ENCODE measurements at regions not wholly inside any gene's neighbourhood (a gene's known extent, or its start where the extent isn't known, plus 50 kb on each side); places are given as distances from the start of the nearest gene placed in this dataset.
"Not testable (repeated sequence)": the region's sequence is repeated elsewhere in the genome, so short reads cannot be mapped to it uniquely, and the experiment has no call there.

DNA sequence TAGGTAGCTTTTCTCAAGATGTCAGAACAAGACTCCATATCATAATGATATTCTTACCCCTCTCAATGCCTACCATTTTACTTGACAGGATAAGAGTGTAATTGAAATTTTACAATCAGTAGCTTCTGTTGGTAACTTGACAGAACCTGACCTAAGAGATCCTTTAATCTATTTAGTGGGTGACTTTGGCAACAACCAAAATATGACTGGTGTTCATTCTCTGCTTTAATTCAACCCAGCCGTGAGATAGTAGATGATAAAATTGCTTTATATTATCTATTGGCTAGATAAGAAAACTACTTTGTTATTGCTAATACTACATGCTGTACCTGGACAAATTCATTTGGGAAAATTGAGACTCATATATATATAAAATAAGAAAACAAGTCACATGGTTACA is 770.2 kb upstream of the NXPH2 start:
- H3K4me3 ChIP-seq (ENCODE audit: low read length) = no peak overlapping the region
- no peaks in the 10 kb centered on the region for H3K36me3 ChIP-seq (ENCODE audit: control insufficient read depth, insufficient read depth, low read length, severe bottlenecking)
- H3K9me3 ChIP-seq (ENCODE audit: control insufficient read depth, low read length) = no peaks in the 10 kb centered on the region
- H3K27me3 ChIP-seq (replicated peaks; ENCODE audit: control insufficient read depth, insufficient read depth, low read length) = no peaks in the 10 kb centered on the region
- H3K9ac ChIP-seq (ENCODE audit: low read length) = no peak overlapping the region
- no peak for DNase-seq (ENCODE audit: low read depth)
- H3K4me1 ChIP-seq (ENCODE audit: control insufficient read depth, insufficient read depth, low read length) = no peaks in the 10 kb centered on the region

- Histone ChIP-seq H3K9ac (ENCODE audit: low read length) (no peak overlapping the region), H3K4me1 (ENCODE audit: control insufficient read depth, insufficient read depth, low read length) (no peaks in the 10 kb centered on the region), H3K36me3 (ENCODE audit: control insufficient read depth, insufficient read depth, low read length, severe bottlenecking) (no peaks in the 10 kb centered on the region), H3K9me3 (ENCODE audit: control insufficient read depth, low read length) (no peaks in the 10 kb centered on the region), H3K4me3 (ENCODE audit: low read length) (no peak overlapping the region), H3K27me3 (replicated peaks; ENCODE audit: control insufficient read depth, insufficient read depth, low read length) (no peaks in the 10 kb centered on the region)
- DNase-seq (ENCODE audit: low read depth) = no peak
Measured at GRCh38 chr2:139544186-139544851, 764.1 kb upstream of the NXPH2 start.

- H3K4me3 ChIP-seq (ENCODE audit: low read length); H3K4me1 ChIP-seq (ENCODE audit: control insufficient read depth, insufficient read depth, low read length); H3K9ac ChIP-seq (ENCODE audit: low read length): not testable (repeated sequence)
Measured at GRCh38 chr2:139538332-139539020, 758.3 kb upstream of the NXPH2 start.

GRCh38 chr2:139529080-139529479 is 748.9 kb upstream of the NXPH2 start:
- H3K4me3 ChIP-seq (ENCODE audit: low read length) = no peak overlapping the region
- no peaks in the 10 kb centered on the region for H3K9me3 ChIP-seq (ENCODE audit: control insufficient read depth, low read length)
- no peak overlapping the region for H3K9ac ChIP-seq (ENCODE audit: low read length)
- H3K27me3 ChIP-seq (replicated peaks; ENCODE audit: control insufficient read depth, insufficient read depth, low read length) = no peaks in the 10 kb centered on the region
- DNase-seq (ENCODE audit: low read depth) = no peak
- no peaks in the 10 kb centered on the region for H3K4me1 ChIP-seq (ENCODE audit: control insufficient read depth, insufficient read depth, low read length)
- no peaks in the 10 kb centered on the region for H3K36me3 ChIP-seq (ENCODE audit: control insufficient read depth, insufficient read depth, low read length, severe bottlenecking)

More at GRCh38 chr2:139538332-139539020, 758.3 kb upstream of the NXPH2 start:
- H3K27me3 ChIP-seq (replicated peaks; ENCODE audit: control insufficient read depth, insufficient read depth, low read length); DNase-seq (ENCODE audit: low read depth); H3K9me3 ChIP-seq (ENCODE audit: control insufficient read depth, low read length); H3K36me3 ChIP-seq (ENCODE audit: control insufficient read depth, insufficient read depth, low read length, severe bottlenecking): not testable (repeated sequence)

- no peak for DNase-seq (ENCODE audit: low read depth)
- Histone ChIP-seq H3K36me3 (ENCODE audit: control insufficient read depth, insufficient read depth, low read length, severe bottlenecking) (no peaks in the 10 kb centered on the region), H3K4me3 (ENCODE audit: low read length) (no peak overlapping the region), H3K27me3 (replicated peaks; ENCODE audit: control insufficient read depth, insufficient read depth, low read length) (no peaks in the 10 kb centered on the region), H3K9ac (ENCODE audit: low read length) (no peak overlapping the region), H3K4me1 (ENCODE audit: control insufficient read depth, insufficient read depth, low read length) (no peaks in the 10 kb centered on the region), H3K9me3 (ENCODE audit: control insufficient read depth, low read length) (no peaks in the 10 kb centered on the region)
Measured at GRCh38 chr2:139526781-139527180, 746.6 kb upstream of the NXPH2 start.

GRCh38 chr2:139518321-139518720 is 738.1 kb upstream of the NXPH2 start:
- no peaks in the 10 kb centered on the region for H3K27me3 ChIP-seq (replicated peaks; ENCODE audit: control insufficient read depth, insufficient read depth, low read length)
- no peaks in the 10 kb centered on the region for H3K36me3 ChIP-seq (ENCODE audit: control insufficient read depth, insufficient read depth, low read length, severe bottlenecking)
- no peak for DNase-seq (ENCODE audit: low read depth)
- no peak overlapping the region for H3K9ac ChIP-seq (ENCODE audit: low read length)
- H3K4me1 ChIP-seq (ENCODE audit: control insufficient read depth, insufficient read depth, low read length) = no peaks in the 10 kb centered on the region
- H3K4me3 ChIP-seq (ENCODE audit: low read length) = no peak overlapping the region
- no peaks in the 10 kb centered on the region for H3K9me3 ChIP-seq (ENCODE audit: control insufficient read depth, low read length)

- H3K36me3 ChIP-seq (ENCODE audit: control insufficient read depth, insufficient read depth, low read length, severe bottlenecking) = no peaks in the 10 kb centered on the region
- no peaks in the 10 kb centered on the region for H3K9me3 ChIP-seq (ENCODE audit: control insufficient read depth, low read length)
- no peak for DNase-seq (ENCODE audit: low read depth)
- no peaks in the 10 kb centered on the region for H3K4me1 ChIP-seq (ENCODE audit: control insufficient read depth, insufficient read depth, low read length)
- no peak overlapping the region for H3K4me3 ChIP-seq (ENCODE audit: low read length)
- no peak overlapping the region for H3K9ac ChIP-seq (ENCODE audit: low read length)
- no peaks in the 10 kb centered on the region for H3K27me3 ChIP-seq (replicated peaks; ENCODE audit: control insufficient read depth, insufficient read depth, low read length)
Measured at GRCh38 chr2:139514951-139515350, 734.8 kb upstream of the NXPH2 start.

- H3K36me3 ChIP-seq (ENCODE audit: control insufficient read depth, insufficient read depth, low read length, severe bottlenecking) = no peaks in the 10 kb centered on the region
- no peaks in the 10 kb centered on the region for H3K4me1 ChIP-seq (ENCODE audit: control insufficient read depth, insufficient read depth, low read length)
- no peak overlapping the region for H3K4me3 ChIP-seq (ENCODE audit: low read length)
- H3K27me3 ChIP-seq (replicated peaks; ENCODE audit: control insufficient read depth, insufficient read depth, low read length) = no peaks in the 10 kb centered on the region
- DNase-seq (ENCODE audit: low read depth) = no peak
- no peak overlapping the region for H3K9ac ChIP-seq (ENCODE audit: low read length)
- peaks cover 22% of the 10 kb centered on the region for H3K9me3 ChIP-seq (ENCODE audit: control insufficient read depth, low read length)
Measured at GRCh38 chr2:139495851-139496250, 715.7 kb upstream of the NXPH2 start.

DNA sequence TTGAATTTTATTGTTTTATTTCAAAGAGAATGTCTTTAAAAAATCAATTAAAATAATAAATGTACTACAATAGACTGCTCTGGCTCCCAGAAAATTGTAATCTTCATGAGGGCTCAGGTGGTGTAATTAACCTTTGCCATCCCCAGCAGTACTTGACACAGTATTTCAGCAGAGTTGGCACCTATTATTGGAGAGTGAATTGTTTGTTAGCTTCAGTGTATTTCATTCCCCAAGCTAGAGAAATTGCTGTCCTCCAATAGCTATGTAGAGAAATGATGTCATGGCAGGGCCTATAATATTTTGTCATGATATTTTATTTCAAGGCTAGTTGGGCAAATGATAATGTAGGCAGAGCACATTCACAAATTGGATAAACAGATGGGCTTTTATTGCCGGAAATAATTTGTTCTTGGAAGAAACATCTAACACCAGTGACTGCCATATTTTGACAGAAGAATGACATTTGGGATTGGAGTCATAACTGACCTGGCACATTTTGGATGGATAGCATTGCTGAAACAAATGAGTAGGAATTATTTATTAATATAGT is 712.0 kb upstream of the NXPH2 start:
- Histone ChIP-seq H3K36me3 (ENCODE audit: control insufficient read depth, insufficient read depth, low read length, severe bottlenecking) (no peaks in the 10 kb centered on the region), H3K9ac (ENCODE audit: low read length) (no peak overlapping the region), H3K27me3 (replicated peaks; ENCODE audit: control insufficient read depth, insufficient read depth, low read length) (no peaks in the 10 kb centered on the region), H3K4me1 (ENCODE audit: control insufficient read depth, insufficient read depth, low read length) (no peaks in the 10 kb centered on the region), H3K4me3 (ENCODE audit: low read length) (no peak overlapping the region), H3K9me3 (ENCODE audit: control insufficient read depth, low read length) (no peaks in the 10 kb centered on the region)
- DNase-seq (ENCODE audit: low read depth) = no peak

- no peaks in the 10 kb centered on the region for H3K27me3 ChIP-seq (replicated peaks; ENCODE audit: control insufficient read depth, insufficient read depth, low read length)
- DNase-seq (ENCODE audit: low read depth) = no peak
- H3K9ac ChIP-seq (ENCODE audit: low read length) = no peak overlapping the region
- no peaks in the 10 kb centered on the region for H3K4me1 ChIP-seq (ENCODE audit: control insufficient read depth, insufficient read depth, low read length)
- no peaks in the 10 kb centered on the region for H3K9me3 ChIP-seq (ENCODE audit: control insufficient read depth, low read length)
- H3K4me3 ChIP-seq (ENCODE audit: low read length) = no peak overlapping the region
- H3K36me3 ChIP-seq (ENCODE audit: control insufficient read depth, insufficient read depth, low read length, severe bottlenecking) = no peaks in the 10 kb centered on the region
Measured at GRCh38 chr2:139480161-139480650, 700.0 kb upstream of the NXPH2 start.

DNA sequence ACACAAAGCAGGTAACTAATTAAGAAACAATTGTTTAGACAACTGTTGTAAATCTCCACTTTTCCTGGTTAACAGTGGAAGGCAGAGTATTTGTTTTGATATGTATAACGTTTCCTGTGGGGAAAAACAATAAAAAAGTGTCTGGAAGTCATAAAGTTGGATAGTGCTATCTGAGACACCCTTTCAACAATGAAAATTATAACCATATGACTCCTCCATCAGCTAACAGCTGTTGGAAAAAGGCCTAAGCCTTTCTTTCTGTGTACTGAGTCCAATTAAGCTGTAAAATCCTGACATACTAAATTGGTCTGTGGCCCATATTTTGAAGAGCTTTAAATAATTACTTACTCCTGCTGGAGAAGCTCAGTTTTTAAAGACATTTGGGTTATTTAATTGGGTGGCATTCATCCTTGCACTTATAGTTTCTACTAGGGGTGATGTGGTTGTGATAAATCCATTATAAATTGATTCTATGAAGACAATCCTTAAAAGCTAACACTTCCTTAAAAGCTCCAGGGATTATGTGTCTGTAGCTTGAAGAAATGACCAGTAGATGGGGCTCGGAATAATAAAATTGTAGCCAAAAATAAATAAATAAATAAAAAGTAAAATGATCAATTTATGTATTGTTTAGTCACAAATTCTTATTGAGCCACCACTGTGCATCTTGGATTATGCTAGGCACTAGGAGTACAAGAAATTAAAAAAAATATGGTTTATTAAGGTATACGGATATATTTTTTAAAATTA is 698.1 kb upstream of the NXPH2 start:
- no peaks in the 10 kb centered on the region for H3K9me3 ChIP-seq (ENCODE audit: control insufficient read depth, low read length)
- no peak overlapping the region for H3K9ac ChIP-seq (ENCODE audit: low read length)
- H3K27me3 ChIP-seq (replicated peaks; ENCODE audit: control insufficient read depth, insufficient read depth, low read length) = no peaks in the 10 kb centered on the region
- DNase-seq (ENCODE audit: low read depth) = no peak
- H3K36me3 ChIP-seq (ENCODE audit: control insufficient read depth, insufficient read depth, low read length, severe bottlenecking) = no peaks in the 10 kb centered on the region
- no peak overlapping the region for H3K4me3 ChIP-seq (ENCODE audit: low read length)
- H3K4me1 ChIP-seq (ENCODE audit: control insufficient read depth, insufficient read depth, low read length) = no peaks in the 10 kb centered on the region
